HL-60 (cell line): ENCODE measurements at regions not wholly inside any gene's neighbourhood (a gene's known extent, or its start where the extent isn't known, plus 50 kb on each side); places are given as distances from the start of the nearest gene placed in this dataset.
"Not testable (repeated sequence)": the region's sequence is repeated elsewhere in the genome, so short reads cannot be mapped to it uniquely, and the experiment has no call there.

Source experiments
- DNase-seq, 2 experiments: peaks; one replicate each; pipeline ENCODE4 v3.0.0-alpha.2; 2010 to 2020; ENCODE audit warnings: low read depth in 1 of 2, low spot score in 1 of 2
- H3K27ac ChIP-seq: fragments of 250-450 bp; sonication (Bioruptor Pico); replicated peaks from 2 replicates; pipeline ENCODE4 v1.5.1; 2020; ENCODE audit warnings: mild to moderate bottlenecking, moderate library complexity
- H3K27me3 ChIP-seq: fragments of 250-450 bp; sonication (Bioruptor Pico); 2 replicates; pipeline ENCODE4 v1.5.1; 2021; ENCODE audit warnings: mild to moderate bottlenecking, moderate library complexity; ENCODE audit not compliant: insufficient read depth, poor library complexity, severe bottlenecking
- H3K4me3 ChIP-seq: replicated peaks from 2 replicates; pipeline ENCODE4 v1.5.1; 2011; ENCODE audit warnings: mild to moderate bottlenecking, control low read depth, low read length; ENCODE audit not compliant: insufficient read depth
- CTCF ChIP-seq: IDR thresholded peaks from one replicate; pipeline ENCODE4 v1.5.1; 2011; ENCODE audit warnings: low read length, control low read depth, inconsistent platforms; ENCODE audit not compliant: insufficient read depth
- GABPA ChIP-seq: IDR thresholded peaks from 2 replicates; pipeline ENCODE4 v1.6.1; 2012; ENCODE audit warnings: low read depth
- POLR2AphosphoS5 ChIP-seq: IDR thresholded peaks from 2 replicates; pipeline ENCODE4 v1.6.1; 2012; ENCODE audit warnings: low read depth
- REST ChIP-seq: IDR thresholded peaks from 2 replicates; pipeline ENCODE4 v1.6.1; 2012; ENCODE audit warnings: low read depth; ENCODE audit not compliant: insufficient replicate concordance
- SPI1 ChIP-seq: IDR thresholded peaks from 2 replicates; pipeline ENCODE4 v1.6.1; 2012; ENCODE audit warnings: low read depth, mild to moderate bottlenecking, borderline replicate concordance

- Histone ChIP-seq H3K27me3 (no peaks in the 10 kb centered on the region), H3K4me3 (no peak overlapping the region), H3K27ac (no peak overlapping the region)
- TF ChIP-seq CTCF (no peak), SPI1 (no peak), REST (no peak), POLR2AphosphoS5 (no peak), GABPA (no peak)
- no peak for DNase-seq
These were observed 230.5 kb upstream of the IZUMO3 start for GRCh38 chr9:24776226-24776625.

GRCh38 chr9:24774199-24774598 is 228.5 kb upstream of the IZUMO3 start:
- H3K27ac ChIP-seq, H3K4me3 ChIP-seq, DNase-seq: not testable (repeated sequence)

GRCh38 chr9:24766081-24766480 is 220.4 kb upstream of the IZUMO3 start:
- no peak for DNase-seq
- TF ChIP-seq GABPA: no peak
- TF ChIP-seq POLR2AphosphoS5: no peak
- TF ChIP-seq CTCF: no peak
- no peak for TF ChIP-seq REST
- no peak for TF ChIP-seq SPI1
- no peak overlapping the region for H3K27ac ChIP-seq
- H3K4me3 ChIP-seq: no peak overlapping the region
- no peaks in the 10 kb centered on the region for H3K27me3 ChIP-seq

More at GRCh38 chr9:24774199-24774598, 228.5 kb upstream of the IZUMO3 start:
- not testable (repeated sequence) for H3K27me3 ChIP-seq

- H3K4me3 ChIP-seq: no peak overlapping the region
- H3K27me3 ChIP-seq: no peaks in the 10 kb centered on the region
- TF ChIP-seq REST (no peak), CTCF (no peak)
- H3K27ac ChIP-seq: no peak overlapping the region
- DNase-seq: no peak
These were observed 219.5 kb upstream of the IZUMO3 start for GRCh38 chr9:24765025-24765756.
